HG03432 (cell line): ENCODE measurements at regions not wholly inside any gene's neighbourhood (a gene's known extent, or its start where the extent isn't known, plus 50 kb on each side); places are given as distances from the start of the nearest gene placed in this dataset.

Experiments used
- ATAC-seq: cut with Tn5 transposase; IDR thresholded peaks from one replicate; pipeline ENCODE4 v1.9.1; 2021; ENCODE audit warnings: mild to moderate bottlenecking, moderate library complexity; ENCODE audit not compliant: unreplicated experiment

- no peak for ATAC-seq
Measured at GRCh38 chr4:165666836-165667235, 206.2 kb upstream of the TLL1 start.

GRCh38 chr4:165667969-165668368, 205.1 kb upstream of the TLL1 start:
- no peak for ATAC-seq

- no peak for ATAC-seq
Measured at GRCh38 chr4:165668694-165669093, 204.3 kb upstream of the TLL1 start.

GRCh38 chr4:165677081-165677480, 196.0 kb upstream of the TLL1 start:
- ATAC-seq, result no peak

- ATAC-seq, result no peak
Measured at GRCh38 chr4:165678236-165678935, 194.7 kb upstream of the TLL1 start.

- ATAC-seq, result no peak
Measured at GRCh38 chr4:165678936-165679325, 194.1 kb upstream of the TLL1 start.

- ATAC-seq, result no peak
Measured at GRCh38 chr4:165680821-165681220, 192.2 kb upstream of the TLL1 start.

GRCh38 chr4:165682611-165683010, 190.4 kb upstream of the TLL1 start:
- ATAC-seq, result no peak

GRCh38 chr4:165684177-165684805, 188.7 kb upstream of the TLL1 start:
- ATAC-seq, result no peak

GRCh38 chr4:165686756-165687155, 186.3 kb upstream of the TLL1 start:
- no peak for ATAC-seq

- ATAC-seq, result no peak
Measured at GRCh38 chr4:165689159-165689558, 183.9 kb upstream of the TLL1 start.

- ATAC-seq, result no peak
Measured at GRCh38 chr4:165692082-165692481, 181.0 kb upstream of the TLL1 start.

- ATAC-seq, result no peak
Measured at GRCh38 chr4:165698272-165698671, 174.8 kb upstream of the TLL1 start.

GRCh38 chr4:165699055-165699454, 174.0 kb upstream of the TLL1 start:
- ATAC-seq, result no peak

GRCh38 chr4:165700855-165701254, 172.2 kb upstream of the TLL1 start:
- peak; percentile 63 for ATAC-seq

- no peak for ATAC-seq
Measured at GRCh38 chr4:165707128-165707527, 165.9 kb upstream of the TLL1 start.

GRCh38 chr4:165709516-165709915, 163.5 kb upstream of the TLL1 start:
- no peak for ATAC-seq

- no peak for ATAC-seq
Measured at GRCh38 chr4:165709973-165710526, 163.0 kb upstream of the TLL1 start.

GRCh38 chr4:165711436-165711835, 161.6 kb upstream of the TLL1 start:
- ATAC-seq, result no peak

- no peak for ATAC-seq
Measured at GRCh38 chr4:165711912-165712311, 161.1 kb upstream of the TLL1 start.

- ATAC-seq, result no peak
Measured at GRCh38 chr4:165714650-165715049, 158.4 kb upstream of the TLL1 start.

GRCh38 chr4:165715211-165715610, 157.8 kb upstream of the TLL1 start:
- ATAC-seq, result no peak
